Tongue (tissue), 1 donor: ENCODE measurements at regions not wholly inside any gene's neighbourhood (a gene's known extent, or its start where the extent isn't known, plus 50 kb on each side); places are given as distances from the start of the nearest gene placed in this dataset.
"Not testable (repeated sequence)": the region's sequence is repeated elsewhere in the genome, so short reads cannot be mapped to it uniquely, and the experiment has no call there.

Source experiments
- DNase-seq: peaks from one replicate; pipeline ENCODE4 v3.0.0-alpha.2; 2015

DNA sequence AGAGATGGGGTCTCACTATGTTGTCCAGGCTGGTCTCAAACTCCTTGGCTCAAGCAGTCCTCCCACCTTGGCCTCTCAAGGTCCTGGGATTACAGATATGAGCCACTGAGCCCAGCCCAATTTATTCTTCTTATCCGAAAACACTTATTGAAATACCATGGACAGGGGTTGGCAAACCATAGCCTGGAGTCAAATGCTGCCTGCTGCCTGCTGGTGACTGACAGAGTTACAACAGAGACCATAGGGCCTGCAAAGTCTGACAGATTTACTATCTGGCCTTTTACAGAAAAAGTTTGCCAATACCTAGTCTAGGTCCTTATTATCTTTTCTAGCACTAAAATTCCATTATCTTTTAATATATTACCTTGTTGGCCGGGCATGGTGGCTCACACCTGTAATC is 87.1 kb upstream of the ZNF281 start:
- DNase-seq, result no peak

DNA sequence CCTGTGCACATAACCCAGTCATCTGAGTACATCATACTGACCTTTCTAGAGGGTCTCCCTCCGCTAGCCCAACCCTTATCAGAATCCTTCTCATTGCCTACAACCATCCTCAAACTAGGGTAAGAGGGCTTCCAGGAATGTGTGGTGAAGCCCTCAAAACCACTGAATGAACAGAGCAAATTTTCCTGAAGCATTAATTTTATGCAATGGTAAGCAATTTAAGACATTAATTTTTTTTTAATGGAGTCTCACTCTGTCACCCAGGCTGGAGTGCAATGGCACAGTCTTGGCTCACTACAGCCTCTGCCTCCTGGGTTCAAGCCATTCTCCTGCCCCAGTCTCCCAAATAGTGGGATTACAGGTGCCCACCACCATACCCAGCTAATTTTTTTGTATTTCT is 86.1 kb upstream of the ZNF281 start:
- no peak for DNase-seq

DNA sequence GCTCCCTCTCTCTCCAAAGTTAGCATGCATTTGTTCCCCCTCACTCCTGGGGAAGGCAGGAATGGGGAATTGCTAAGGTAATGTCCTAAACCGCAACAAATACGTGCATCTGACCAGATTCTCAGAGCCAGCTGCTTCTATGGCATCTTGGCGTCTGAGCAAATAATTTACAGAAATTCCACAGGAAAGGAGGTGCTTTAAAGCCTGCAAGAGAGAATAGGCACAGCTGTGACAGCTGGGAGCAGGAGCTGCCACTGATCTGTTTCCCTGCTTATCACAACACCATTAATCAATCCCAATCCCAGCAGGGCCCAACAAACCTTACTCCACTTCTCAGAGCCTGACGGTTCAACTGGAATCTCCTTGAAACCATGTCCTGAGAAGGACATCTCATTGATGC is 83.5 kb upstream of the ZNF281 start:
- DNase-seq, result peak; percentile 31

DNA sequence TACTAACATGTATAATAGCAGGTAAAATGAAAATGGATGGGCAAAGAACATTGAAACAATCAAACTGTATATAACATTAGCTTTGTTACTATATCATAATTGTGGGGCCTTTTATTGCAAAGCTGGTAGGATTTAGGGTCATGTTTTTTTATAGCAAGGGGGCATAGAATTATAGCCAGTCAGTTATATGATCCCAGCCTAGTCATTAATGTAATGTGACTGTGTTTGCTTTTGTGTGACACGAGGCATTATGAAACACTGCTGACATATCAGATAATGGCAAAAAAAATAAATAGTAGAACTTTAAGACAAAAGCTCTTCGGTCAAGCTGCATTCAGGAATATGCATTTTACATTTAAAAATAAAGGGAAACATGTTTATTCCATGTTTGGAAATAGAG is 81.3 kb upstream of the ZNF281 start:
- DNase-seq, result no peak

DNA sequence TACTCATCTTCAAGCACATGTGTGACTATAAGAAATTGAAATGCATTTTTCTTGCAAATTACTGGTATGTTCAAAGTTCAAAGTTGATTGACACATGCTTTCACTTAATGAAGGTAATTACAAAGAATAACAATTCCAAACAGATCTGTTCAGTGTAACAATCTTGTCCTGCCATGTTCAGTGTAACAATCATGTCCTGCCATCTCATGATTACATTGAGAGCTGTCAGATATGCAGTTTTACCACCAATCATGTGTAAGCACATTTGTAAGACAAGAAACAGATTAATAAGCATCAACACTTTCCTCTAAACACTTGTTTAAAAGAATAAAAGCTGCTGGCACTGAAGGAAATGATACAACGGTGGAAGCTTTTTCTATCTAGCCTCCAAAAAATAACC is 80.3 kb upstream of the ZNF281 start:
- no peak for DNase-seq

DNA sequence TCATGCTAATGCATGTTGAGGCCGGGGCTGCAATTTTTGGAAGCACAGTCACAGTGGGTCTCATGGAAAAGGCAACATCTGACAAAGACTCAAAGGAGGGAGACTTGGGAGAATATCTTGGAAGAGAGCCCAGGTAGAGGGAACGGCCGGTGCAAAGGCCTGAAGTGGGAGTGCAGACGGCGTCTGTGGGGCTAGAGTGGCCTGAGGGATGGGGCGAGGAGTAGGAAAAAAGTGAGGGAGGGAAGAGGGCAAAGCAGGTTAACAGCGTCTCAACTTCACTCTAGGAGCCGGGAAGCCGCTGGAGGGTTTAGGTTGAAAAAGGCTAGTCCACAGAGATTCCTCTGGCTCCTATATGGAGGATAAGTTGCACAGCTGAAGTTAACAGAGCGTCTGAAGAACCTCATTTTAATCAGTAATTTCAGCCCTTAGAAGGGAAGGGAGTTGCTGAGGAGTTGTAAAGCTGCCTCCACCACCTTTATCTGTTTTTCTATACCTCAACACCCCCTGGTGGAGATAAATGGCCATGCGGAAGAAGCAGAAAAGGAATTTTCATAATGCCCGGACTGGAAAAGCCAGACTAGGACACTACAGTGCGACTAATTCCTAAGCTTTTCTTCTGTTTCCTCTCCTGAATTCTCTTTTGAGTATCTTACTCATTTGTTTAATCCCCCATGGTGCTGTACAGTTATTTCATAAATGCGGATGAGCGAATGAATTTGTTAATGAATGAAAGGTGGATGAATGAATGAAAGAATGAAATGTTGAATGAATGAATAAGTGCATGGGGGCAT is 78.7 kb upstream of the ZNF281 start:
- peak; percentile 85 for DNase-seq

DNA sequence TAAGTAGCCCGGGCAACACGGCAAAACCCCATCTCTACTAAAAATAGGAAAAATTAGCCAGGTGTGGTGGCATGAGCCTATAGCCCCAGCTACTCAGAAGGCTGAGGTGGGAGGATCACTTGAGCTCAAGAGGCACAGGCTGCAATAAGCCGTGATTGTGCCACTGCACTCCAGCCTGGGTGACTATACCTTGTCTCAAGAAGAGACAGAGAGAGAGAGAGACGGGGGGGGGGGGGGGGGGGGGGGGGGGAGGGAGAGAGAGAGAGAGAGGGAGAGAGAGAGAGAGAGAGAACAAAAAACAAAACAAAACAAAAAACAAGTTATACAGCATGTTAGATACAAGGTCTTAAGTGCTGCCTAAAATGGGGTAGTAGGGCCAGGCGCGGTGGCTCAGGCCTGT is 77.8 kb upstream of the ZNF281 start:
- no peak for DNase-seq

DNA sequence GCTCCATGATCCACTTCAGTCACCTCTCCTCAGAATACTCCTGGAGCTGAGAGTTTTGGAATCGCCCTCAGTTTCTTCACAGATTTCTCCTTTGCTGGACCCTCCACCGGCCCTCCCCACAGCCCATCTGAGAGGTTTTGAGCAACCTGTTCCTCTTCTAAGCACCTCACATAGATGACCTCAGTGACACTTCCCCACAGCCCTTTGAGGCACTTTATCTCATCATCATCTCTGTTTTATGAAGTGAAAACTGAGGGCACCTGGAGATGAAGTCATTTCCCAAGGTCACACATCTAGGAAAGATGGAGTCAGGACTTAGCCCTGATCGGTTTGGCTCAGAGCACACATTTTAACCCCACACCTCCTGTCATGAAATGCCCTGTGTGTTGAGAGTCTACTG is 76.8 kb upstream of the ZNF281 start:
- no peak for DNase-seq

DNA sequence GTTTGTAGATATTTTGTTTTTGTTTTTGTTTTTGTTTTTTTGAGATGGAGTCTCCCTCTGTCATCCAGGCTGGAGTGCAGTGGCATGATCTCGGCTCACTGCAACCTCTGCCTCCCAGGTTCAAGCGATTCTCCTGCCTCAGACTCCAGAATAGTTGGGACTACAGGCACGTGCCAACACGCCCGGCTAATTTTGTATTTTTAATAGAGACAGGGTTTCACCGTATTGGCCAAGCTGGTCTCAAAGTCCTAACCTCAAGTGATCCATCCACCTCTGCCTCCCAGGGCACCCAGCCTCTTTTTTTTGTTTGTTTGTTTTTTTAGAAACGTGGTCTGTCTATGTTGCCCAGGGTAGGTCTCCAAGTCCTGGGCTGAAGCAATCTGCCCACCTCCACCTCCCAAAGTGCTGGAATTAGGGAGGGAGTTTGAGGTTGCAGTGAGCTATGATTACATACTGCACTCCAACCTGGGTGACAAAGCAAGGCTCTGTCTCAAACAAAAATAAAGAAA is 74.7 kb upstream of the ZNF281 start:
- DNase-seq, result not testable (repeated sequence)

DNA sequence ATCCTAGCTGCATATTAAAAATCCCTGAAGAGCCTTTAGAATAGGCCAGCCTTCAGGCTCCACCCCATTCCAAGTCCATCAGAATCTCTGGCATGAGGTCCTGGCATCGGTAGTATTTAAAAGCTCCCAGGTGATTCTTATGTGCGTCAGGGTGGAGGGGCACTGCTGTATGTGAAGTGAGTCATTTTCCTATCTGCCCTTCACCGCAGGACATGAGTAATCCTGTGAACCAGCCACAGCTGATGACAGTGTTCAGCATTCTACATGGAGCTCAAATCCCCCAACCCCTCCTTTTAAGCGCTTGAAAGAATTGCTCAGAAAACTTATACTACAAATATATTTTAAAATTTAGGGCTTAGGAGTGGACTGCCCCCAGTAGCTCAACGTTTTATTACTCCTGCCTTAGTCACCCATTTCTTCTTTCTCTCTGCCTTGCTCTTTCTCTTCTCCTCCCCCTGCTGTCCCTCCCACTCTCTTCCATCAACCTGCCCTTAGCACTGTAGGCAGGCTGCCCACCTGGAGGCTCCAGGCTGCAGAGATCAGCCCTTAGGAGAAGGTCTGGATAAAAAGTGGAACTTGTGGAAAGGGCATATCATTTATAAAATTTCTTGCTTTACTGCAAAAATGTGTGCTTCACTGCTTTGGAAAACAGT is 73.8 kb upstream of the ZNF281 start:
- peak; percentile 25 for DNase-seq

DNA sequence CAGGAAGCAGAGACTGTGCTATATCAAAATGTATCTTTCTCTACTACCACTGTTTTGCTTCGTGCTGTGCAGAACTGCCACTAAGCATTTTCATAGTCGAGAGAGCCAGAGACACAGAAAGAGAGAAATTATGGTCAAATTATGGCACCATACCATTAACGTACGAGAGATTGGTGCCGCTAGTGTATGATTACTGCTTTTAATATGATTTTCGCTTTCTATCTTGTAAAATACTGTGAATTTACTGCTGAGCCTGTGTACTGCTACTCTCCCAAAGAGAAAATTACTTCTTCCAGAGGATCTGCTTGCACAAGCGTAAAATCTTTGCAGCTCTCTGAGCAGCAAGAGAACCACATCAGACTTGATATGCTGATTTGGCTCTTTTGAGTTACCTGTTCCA is 71.1 kb upstream of the ZNF281 start:
- no peak for DNase-seq

DNA sequence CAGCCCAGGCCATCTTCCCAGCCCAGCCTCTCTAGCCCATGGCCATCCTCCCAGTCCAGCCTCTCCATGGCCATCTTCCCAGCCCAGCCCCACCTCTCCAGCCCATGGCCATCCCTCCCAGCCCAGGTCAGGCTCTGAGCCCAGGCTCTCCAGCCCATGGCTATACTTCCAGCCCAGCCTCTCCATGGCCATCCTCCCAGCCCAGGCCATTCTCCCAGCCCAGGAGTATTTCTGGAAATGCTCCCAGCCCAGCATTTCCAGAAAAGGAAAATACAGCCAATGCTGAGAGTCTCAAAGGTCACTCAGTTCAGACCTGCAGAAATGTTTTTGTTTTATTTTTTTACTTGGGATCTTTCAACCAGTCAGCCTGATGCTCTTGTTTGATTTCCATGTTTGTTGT is 70.0 kb upstream of the ZNF281 start:
- no peak for DNase-seq

DNA sequence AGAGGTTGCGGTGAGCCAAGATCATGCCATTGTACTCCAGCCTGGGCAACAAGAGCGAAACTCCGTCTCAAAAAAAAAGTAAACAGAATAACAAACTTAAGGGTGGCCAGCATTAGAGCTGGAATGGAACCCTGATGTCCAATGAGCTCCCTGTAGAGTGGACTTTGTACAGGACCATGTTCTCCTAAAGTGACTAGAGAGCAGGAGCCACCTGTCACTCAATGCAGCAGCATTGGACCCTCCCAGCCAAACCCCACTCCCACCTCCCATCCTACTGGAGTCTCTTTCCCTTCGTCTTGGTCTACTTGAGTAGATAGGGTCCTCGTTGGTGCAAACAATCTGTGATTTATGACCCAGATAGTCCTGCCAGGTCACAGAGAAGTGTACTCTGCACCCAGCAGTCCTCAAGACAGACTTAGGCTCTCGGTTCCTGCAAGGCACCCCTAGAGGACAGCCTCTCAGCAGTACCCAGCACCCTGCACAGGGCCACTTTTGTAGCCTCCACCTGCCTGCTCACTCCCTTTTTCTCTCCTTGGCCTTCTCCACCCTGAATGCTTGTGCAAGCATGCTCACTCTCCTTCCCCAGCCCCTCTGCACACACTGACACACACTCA is 69.2 kb upstream of the ZNF281 start:
- no peak for DNase-seq

DNA sequence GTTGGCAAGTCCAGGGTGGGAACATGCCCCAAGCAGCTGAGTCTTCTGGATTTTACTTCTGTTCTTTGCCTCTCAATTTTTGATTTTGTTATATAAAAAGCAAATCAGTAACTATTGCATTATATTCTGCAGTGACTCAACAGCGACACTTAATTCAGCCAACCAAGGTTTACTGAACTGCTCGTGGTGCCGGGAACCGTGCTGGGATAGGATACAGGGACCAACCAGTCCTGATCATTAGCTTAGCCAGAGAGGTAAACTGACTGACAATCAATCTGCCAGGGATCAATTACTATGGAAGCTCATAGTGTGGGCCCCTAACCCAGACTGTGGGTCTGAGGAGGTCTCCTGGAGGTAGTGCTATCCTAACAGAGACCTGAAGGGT is 68.4 kb upstream of the ZNF281 start:
- no peak for DNase-seq

DNA sequence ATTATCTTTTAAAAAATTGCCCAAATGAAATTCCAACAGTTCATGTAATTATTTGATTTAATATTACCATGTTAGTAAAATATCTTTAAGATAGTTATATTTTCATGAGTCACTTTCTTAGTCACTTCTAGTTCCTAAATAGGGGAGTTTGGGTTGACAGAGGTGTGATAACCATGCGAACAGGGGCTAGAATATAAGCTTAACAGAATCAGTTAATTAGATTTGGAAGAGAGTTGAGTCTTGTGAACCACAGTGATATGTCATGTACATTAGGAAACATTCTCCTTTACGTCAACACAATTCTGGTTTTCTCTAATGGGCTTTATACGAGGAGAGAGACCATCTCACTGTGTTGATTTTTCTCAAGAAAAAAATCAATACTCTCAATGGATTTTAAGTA is 64.8 kb upstream of the ZNF281 start:
- DNase-seq, result no peak

DNA sequence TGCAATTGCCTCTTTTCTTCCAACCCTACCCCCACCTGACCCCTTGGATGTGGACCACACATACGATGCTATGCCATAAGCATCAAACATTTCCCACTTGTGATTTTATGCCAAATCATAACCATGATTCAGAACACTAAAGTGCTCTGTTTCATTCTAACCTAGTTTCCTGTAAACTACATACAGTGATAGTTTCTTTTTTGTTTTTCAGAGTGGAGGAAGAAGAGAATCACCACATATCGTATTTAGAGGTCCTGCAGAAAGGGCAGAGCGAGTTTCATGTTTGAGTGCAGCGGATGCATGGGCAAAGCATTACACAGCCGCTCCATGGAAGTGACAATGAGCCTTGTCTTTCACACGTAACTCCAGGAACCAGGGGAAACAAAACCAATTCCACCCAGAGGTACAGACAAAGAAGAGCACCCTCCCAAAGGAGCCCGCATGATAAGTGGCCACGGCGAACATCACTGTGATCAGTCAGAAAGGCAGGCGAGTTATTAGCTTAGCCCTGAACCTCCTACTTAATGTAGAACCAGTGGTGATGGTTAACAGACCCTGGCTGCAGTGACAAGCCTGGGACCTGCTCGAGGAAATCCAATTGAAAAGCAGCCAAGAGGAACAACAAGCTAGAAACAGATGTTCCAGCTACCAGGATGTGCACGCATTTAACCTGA is 64.0 kb upstream of the ZNF281 start:
- DNase-seq, result peak; percentile 66

DNA sequence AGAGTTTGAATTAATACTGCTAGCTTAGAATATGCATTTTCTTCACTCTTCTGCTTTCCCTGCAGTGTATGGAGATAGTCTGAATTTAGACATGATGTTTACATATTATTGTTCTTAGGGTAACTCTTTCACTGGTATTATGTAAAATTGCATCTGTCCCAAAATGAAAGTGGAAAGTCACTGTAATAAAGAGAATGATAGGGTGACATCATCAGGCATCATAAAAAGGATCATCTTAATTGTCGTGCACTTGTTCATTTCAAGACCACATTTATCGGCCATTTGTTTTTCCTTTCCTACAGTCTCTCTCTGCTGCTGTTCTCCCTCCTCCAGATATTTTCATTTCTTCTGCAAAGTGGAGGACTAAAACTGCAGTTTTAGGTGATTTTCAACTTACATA is 61.9 kb upstream of the ZNF281 start:
- no peak for DNase-seq

DNA sequence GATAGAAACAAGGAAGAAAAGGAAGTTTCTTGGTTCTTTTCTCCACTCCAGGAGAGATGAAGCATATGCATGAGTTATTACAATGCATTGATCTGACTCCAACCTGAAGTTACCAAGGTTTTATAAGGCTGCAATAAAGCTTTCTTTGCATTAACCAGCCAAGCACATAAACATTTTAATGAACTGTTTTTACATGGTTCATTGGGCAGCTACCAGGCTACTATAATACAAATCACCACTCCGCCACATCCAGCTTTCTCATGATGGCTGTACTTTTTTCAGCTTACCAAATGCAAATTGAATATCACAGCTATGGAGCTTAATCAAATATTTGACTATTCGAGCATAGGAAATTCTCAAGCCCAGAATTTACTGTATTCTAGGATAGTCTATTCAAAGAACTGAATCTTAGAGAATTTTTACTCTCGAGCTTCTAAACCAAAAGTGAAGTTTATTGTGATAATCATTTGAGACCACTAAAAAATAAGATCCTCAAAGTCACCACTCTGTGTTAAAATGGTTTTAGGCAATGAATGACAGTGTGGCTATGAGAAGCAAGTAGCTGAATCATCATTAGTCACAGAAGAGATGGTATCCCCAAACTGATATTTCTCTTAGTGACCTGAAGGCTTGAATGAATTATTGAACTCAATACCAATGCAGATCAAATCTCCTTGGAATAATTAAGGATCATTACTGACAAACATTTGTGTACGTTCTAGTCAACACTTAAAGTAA is 58.6 kb upstream of the ZNF281 start:
- DNase-seq, result no peak

DNA sequence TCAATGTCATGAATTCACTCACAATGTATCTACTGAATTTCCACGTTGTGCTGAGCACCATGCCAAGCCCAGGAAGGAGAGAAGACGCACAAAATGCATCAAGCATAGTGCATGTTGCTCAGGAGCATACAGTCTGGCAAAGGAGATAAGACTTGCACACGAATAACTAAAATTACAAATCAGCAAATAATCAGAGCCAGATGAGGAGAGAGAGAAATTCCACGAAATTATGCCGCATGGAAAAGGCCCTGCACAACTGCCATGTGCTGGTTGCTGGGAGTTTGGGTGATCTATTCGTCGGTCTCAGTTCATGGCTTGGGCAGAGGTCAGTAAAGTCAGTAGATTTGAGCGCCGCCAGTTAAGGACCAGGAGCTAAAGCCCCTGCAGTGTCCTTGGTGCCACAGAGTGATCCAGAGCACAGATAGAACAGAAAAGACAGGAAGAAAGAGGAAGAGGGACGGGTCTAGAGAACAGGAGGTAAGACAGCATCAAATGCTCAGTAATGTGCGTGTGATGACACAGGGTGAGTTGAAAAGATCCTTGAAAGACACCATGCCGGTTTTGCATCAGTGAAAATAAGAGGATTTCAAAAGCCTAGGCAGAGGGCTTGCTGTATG is 55.1 kb upstream of the ZNF281 start:
- no peak for DNase-seq
